ENCODE measurements at regions not wholly inside any gene's neighbourhood (a gene's known extent, or its start where the extent isn't known, plus 50 kb on each side); places are given as distances from the start of the nearest gene placed in this dataset.
A peak's percentile ranks its signal among the peaks of the same experiment; 100 is the strongest.

- DNase-seq = no peak
Observed at GRCh38 chr13:111844222-111844671, 222.7 kb upstream of the SOX1 start.

- DNase-seq = no peak
Observed at GRCh38 chr13:111844682-111845081, 222.3 kb upstream of the SOX1 start.

- DNase-seq = peak; percentile 49
Observed at GRCh38 chr13:111845621-111846351, 221.2 kb upstream of the SOX1 start.

- DNase-seq = peak; percentile 81
Observed at GRCh38 chr13:111846391-111847159, 220.4 kb upstream of the SOX1 start.

- DNase-seq = no peak
Observed at GRCh38 chr13:111847964-111848363, 219.0 kb upstream of the SOX1 start.

GRCh38 chr13:111850458-111850857, 216.5 kb upstream of the SOX1 start:
- no peak for DNase-seq

GRCh38 chr13:111850976-111851375, 216.0 kb upstream of the SOX1 start:
- DNase-seq = no peak

GRCh38 chr13:111852725-111853518, 214.0 kb upstream of the SOX1 start:
- peak; percentile 88 for DNase-seq

- peak; percentile 100 for DNase-seq
Observed at GRCh38 chr13:111853721-111854120, 213.2 kb upstream of the SOX1 start.

GRCh38 chr13:111854403-111854802, 212.5 kb upstream of the SOX1 start:
- DNase-seq = peak; percentile 83

- DNase-seq = no peak
Observed at GRCh38 chr13:111855191-111855590, 211.8 kb upstream of the SOX1 start.

- no peak for DNase-seq
Observed at GRCh38 chr13:111855786-111856185, 211.2 kb upstream of the SOX1 start.

- DNase-seq = no peak
Observed at GRCh38 chr13:111856571-111856970, 210.4 kb upstream of the SOX1 start.

- DNase-seq = no peak
Observed at GRCh38 chr13:111857336-111857735, 209.6 kb upstream of the SOX1 start.

GRCh38 chr13:111857846-111858560, 208.9 kb upstream of the SOX1 start:
- DNase-seq = no peak

GRCh38 chr13:111858571-111858970, 208.4 kb upstream of the SOX1 start:
- DNase-seq = no peak

- peak; percentile 37 for DNase-seq
Observed at GRCh38 chr13:111859354-111860230, 207.4 kb upstream of the SOX1 start.

GRCh38 chr13:111860231-111860552, 206.8 kb upstream of the SOX1 start:
- no peak for DNase-seq

- no peak for DNase-seq
Observed at GRCh38 chr13:111861319-111861718, 205.6 kb upstream of the SOX1 start.

GRCh38 chr13:111861766-111862366, 205.1 kb upstream of the SOX1 start:
- no peak for DNase-seq
